Heart right ventricle (tissue), 16 donors: ENCODE measurements at regions not wholly inside any gene's neighbourhood (a gene's known extent, or its start where the extent isn't known, plus 50 kb on each side); places are given as distances from the start of the nearest gene placed in this dataset.

Source experiments
- ATAC-seq, 8 donors: fragments of 200-7000 bp; cut with Tn5 transposase; one replicate each; pipeline ENCODE4 v1.9.1; 2020; ENCODE audit warnings: mild to moderate bottlenecking in 8 of 8, moderate library complexity in 8 of 8, moderate number of reproducible peaks in 1 of 8
- DNase-seq, 2 donors: peaks; one replicate each; pipeline ENCODE4 v3.0.0-alpha.2; 2020
- H3K27ac ChIP-seq, 10 donors: fragments of 200-600 bp; sonication (generic) in 2 of 10; one replicate each; pipeline versions ENCODE4 v1.5.0 to v1.8.0; 2020 to 2022; ENCODE audit warnings: mild to moderate bottlenecking in 3 of 10
- H3K27me3 ChIP-seq, 7 donors: fragments of 200-600 bp; one replicate each; pipeline ENCODE4 v1.8.0; 2021 to 2022; ENCODE audit warnings: mild to moderate bottlenecking in 2 of 7
- H3K36me3 ChIP-seq, 9 donors: fragments of 200-600 bp; sonication (generic) in 1 of 9; one replicate each; pipeline versions ENCODE4 v1.5.0 to v1.8.0; 2020 to 2022; ENCODE audit warnings: mild to moderate bottlenecking in 2 of 9
- H3K4me1 ChIP-seq, 9 donors: fragments of 200-600 bp; sonication (generic) in 1 of 9; one replicate each; pipeline versions ENCODE4 v1.5.0 to v1.8.0; 2020 to 2022; ENCODE audit warnings: mild to moderate bottlenecking in 4 of 9
- H3K4me3 ChIP-seq, 10 donors: fragments of 200-600 bp; sonication (generic) in 2 of 10; one replicate each; pipeline versions ENCODE4 v1.5.0 to v1.8.0; 2020 to 2022; ENCODE audit warnings: mild to moderate bottlenecking in 7 of 10, moderate library complexity in 2 of 10
- H3K9me3 ChIP-seq, 11 donors: fragments of 200-600 bp in 10 of 11; sonication (generic) in 2 of 11; one replicate each; pipeline versions ENCODE4 v1.5.0 to v1.8.0; 2013 to 2022; ENCODE audit warnings: mild to moderate bottlenecking in 2 of 11, control low read depth in 1 of 11, moderate library complexity in 1 of 11
- WGBS, 2 donors: extraction: QIAGEN DNeasy Blood & Tissue Kit; methylation state at CpG; one replicate each; pipeline ENCODE4 v1.1.7; 2013; ENCODE audit warnings: inconsistent platforms in 1 of 2; 5-methylcytosine and 5-hydroxymethylcytosine counted together
- intact Hi-C, 10 donors: fragments of 100-400 bp; cut with DNase I; formaldehyde crosslinking; loops; one replicate each; pipeline versions ENCODE4 v1.11.1 to v1.14.2; 2022
- TF ChIP-seq, protein P1 (sequence below), 9 donors: fragments of 200-600 bp; sonication (generic) in 2 of 9; IDR thresholded peaks; one replicate each; pipeline versions ENCODE4 v1.5.0 to v1.8.0; 2021 to 2022; ENCODE audit warnings: antibody characterized with exemption in 9 of 9, mild to moderate bottlenecking in 5 of 9, moderate library complexity in 1 of 9
- donor health status: Arrhythmogenic right ventricular cardiomyopathy.
- donor health status: ischemic (EF 13 %, LVEDD 7.1; RV severe dilation, severe dysfunction).
- donor health status: healthy with polysubstance abuse.
- donor health status: DM: no; HTN: yes; CAD: no.
- donor health status: DM: no; HTN: no; CAD: no.
- donor health status: ischemic (EF 25% LVEDD 6.9; RV normal size, moderate dysfunction).
- donor health status: ischemic (EF 25% LVEDD 5.7; RV mildly dilated, moderate dysfunction).
- donor health status: healthy.
- donor health status: DM: yes; HTN: yes; CAD: no.
- donor health status: Ischemic cardiomyopathy.
- donor health status: ischemic (EF 35%, LVEDD 5.7; RV mildly dilated, moderate dysfunction).
- donor health status: nonischemic (EF 11% LVEDD 7.7; RV severe dilation, severe dysfunction).
- donor health status: DM: yes; HTN: yes; CAD: no.
- donor health status: PGD.
- donor health status: ischemic (EF 29% LVEDD 5.4; RV normal size, mild dysfunction).
- donor health status: nonischemic (EF 23%, LVEDD 6.1; RV moderate dilation, normal function).

GRCh38 chr13:32932376-32932775, 83.8 kb upstream of the KL start:
- DNase-seq (no peak), ATAC-seq (no peak)
- Histone ChIP-seq H3K4me3 (no peak overlapping the region), H3K4me1 (no peaks in the 10 kb centered on the region), H3K27me3 (no peaks in the 10 kb centered on the region), H3K36me3 (no peaks in the 10 kb centered on the region), H3K9me3 (peaks cover 0 to 33% (median 5%) of the 10 kb centered on the region in 11 donors), H3K27ac (no peak overlapping the region)
- 59 to 65% methylated on average over 2 of the region's 2 CpGs for WGBS, 2 donors
- TF ChIP-seq, protein P1, sequence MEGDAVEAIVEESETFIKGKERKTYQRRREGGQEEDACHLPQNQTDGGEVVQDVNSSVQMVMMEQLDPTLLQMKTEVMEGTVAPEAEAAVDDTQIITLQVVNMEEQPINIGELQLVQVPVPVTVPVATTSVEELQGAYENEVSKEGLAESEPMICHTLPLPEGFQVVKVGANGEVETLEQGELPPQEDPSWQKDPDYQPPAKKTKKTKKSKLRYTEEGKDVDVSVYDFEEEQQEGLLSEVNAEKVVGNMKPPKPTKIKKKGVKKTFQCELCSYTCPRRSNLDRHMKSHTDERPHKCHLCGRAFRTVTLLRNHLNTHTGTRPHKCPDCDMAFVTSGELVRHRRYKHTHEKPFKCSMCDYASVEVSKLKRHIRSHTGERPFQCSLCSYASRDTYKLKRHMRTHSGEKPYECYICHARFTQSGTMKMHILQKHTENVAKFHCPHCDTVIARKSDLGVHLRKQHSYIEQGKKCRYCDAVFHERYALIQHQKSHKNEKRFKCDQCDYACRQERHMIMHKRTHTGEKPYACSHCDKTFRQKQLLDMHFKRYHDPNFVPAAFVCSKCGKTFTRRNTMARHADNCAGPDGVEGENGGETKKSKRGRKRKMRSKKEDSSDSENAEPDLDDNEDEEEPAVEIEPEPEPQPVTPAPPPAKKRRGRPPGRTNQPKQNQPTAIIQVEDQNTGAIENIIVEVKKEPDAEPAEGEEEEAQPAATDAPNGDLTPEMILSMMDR (IDR thresholded peaks at IDR 0.05): no peak
- intact Hi-C loops: no loop called here

DNA sequence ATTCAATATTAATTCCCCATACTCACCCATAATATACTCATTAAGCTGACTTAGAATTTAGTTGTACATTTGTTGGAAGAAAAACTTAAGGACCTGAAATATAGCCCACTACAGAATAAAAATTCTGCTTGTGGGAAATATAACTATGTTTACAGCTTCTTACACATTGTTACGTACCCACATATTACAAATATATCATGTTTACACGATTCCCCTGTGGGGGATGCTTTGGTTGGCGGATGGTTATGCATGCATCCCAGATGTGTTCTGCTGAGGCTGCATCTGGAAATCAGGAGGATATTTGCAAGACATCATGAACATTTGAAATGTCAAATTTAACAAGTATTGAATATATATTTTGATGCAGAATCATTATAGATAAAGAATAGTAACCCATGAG, 79.5 kb upstream of the KL start:
- Histone ChIP-seq H3K4me1 (peaks cover 0 to 10% (median 3%) of the 10 kb centered on the region in 9 donors), H3K36me3 (no peaks in the 10 kb centered on the region), H3K4me3 (no peak overlapping the region), H3K27ac (no peak overlapping the region), H3K27me3 (no peaks in the 10 kb centered on the region), H3K9me3 (peaks cover 0 to 18% (median under 1%) of the 10 kb centered on the region in 11 donors)
- WGBS, 2 donors: 83 to 94% methylated on average over 3 of the region's 3 CpGs
- ATAC-seq: no peak
- intact Hi-C loops: no loop called here
- TF ChIP-seq, protein P1 (IDR thresholded peaks at IDR 0.05): no peak
- DNase-seq: no peak

DNA sequence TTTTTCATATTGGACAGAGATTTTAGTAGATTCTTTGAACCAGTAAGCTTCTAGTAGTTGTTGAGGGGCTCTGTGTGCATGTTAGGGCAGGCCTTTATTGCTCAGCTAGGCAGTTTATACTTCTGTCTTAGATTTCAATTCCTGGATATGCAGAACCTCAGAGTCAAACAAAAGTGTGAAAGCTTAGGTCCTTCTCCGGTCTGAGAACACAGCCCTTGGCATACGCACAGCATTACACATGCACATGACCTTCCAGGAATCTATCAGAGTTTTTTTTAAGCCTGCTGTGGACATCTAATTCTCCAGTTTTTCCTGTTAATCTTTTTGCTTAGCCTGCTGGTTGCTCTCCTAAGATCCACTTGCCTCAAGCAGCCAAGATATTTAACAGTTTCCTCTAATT, 77.9 kb upstream of the KL start:
- H3K36me3 ChIP-seq: no peaks in the 10 kb centered on the region
- TF ChIP-seq, protein P1 (IDR thresholded peaks at IDR 0.05): no peak
- no peak overlapping the region for H3K27ac ChIP-seq
- no peak for ATAC-seq
- H3K4me1 ChIP-seq: peaks cover 0 to 10% (median 3%) of the 10 kb centered on the region in 9 donors
- intact Hi-C loops: no loop called here
- peaks cover 0 to 15% (median 0%) of the 10 kb centered on the region in 11 donors for H3K9me3 ChIP-seq
- no peaks in the 10 kb centered on the region for H3K27me3 ChIP-seq
- no peak for DNase-seq
- H3K4me3 ChIP-seq: no peak overlapping the region
- WGBS, 2 donors: 64 to 73% methylated on average over 2 of the region's 2 CpGs

DNA sequence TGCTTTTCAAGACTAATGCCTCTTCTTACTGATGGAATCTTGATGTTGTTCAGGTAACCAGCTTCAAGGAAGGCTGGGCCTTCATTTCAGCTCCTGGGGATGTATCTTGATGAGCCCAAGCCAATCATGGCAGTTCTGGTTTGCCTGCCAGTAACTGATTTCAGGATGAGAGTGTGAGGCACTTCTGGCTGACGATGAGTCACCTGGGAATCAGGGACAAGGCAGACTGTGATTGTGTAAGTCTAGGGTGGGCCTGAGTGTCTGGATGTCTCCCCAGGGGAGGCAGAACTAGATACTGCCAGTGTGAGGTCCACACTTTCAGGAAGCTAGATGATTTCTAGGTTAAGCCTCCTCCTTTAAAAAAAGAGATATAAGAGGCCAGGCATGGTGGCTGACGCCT, 77.3 kb upstream of the KL start:
- intact Hi-C loops: no loop called here

More for the DNA sequence above, 77.3 kb upstream of the KL start:
- TF ChIP-seq, protein P1 (IDR thresholded peaks at IDR 0.05): no peak
- Histone ChIP-seq H3K27me3 (no peaks in the 10 kb centered on the region), H3K4me3 (no peak overlapping the region), H3K27ac (no peak overlapping the region), H3K36me3 (no peaks in the 10 kb centered on the region), H3K9me3 (peaks cover 0 to 15% (median 0%) of the 10 kb centered on the region in 11 donors), H3K4me1 (peaks cover 0 to 10% (median 3%) of the 10 kb centered on the region in 9 donors)
- no peak for DNase-seq
- 93 to 97% methylated on average over 2 of the region's 2 CpGs for WGBS, 2 donors
- ATAC-seq: no peak
